ENCODE measurements at regions not wholly inside any gene's neighbourhood (a gene's known extent, or its start where the extent isn't known, plus 50 kb on each side); places are given as distances from the start of the nearest gene placed in this dataset.

- no peak for TF ChIP-seq MYC (IDR thresholded peaks at IDR 0.05; ENCODE audit: low read depth, low read length)
- TF ChIP-seq CTCF (IDR thresholded peaks at IDR 0.05; ENCODE audit: low read depth, low read length) = no peak
- TF ChIP-seq POLR2A (IDR thresholded peaks at IDR 0.05; ENCODE audit: extremely low read depth, insufficient read length) = no peak
Measured at GRCh38 chr6:156113631-156114030, 658.0 kb upstream of the NOX3 start.
